NCI-H2081 treated with DMSO at 0.1 percent for 48 hours (cell line): ENCODE measurements at regions not wholly inside any gene's neighbourhood (a gene's known extent, or its start where the extent isn't known, plus 50 kb on each side); places are given as distances from the start of the nearest gene placed in this dataset.
"Not testable (repeated sequence)": the region's sequence is repeated elsewhere in the genome, so short reads cannot be mapped to it uniquely, and the experiment has no call there.

Experiments used
- DNase-seq: peaks from one replicate; lab custom pipeline; 2025; lab: John Stamatoyannopoulos, UW

DNA sequence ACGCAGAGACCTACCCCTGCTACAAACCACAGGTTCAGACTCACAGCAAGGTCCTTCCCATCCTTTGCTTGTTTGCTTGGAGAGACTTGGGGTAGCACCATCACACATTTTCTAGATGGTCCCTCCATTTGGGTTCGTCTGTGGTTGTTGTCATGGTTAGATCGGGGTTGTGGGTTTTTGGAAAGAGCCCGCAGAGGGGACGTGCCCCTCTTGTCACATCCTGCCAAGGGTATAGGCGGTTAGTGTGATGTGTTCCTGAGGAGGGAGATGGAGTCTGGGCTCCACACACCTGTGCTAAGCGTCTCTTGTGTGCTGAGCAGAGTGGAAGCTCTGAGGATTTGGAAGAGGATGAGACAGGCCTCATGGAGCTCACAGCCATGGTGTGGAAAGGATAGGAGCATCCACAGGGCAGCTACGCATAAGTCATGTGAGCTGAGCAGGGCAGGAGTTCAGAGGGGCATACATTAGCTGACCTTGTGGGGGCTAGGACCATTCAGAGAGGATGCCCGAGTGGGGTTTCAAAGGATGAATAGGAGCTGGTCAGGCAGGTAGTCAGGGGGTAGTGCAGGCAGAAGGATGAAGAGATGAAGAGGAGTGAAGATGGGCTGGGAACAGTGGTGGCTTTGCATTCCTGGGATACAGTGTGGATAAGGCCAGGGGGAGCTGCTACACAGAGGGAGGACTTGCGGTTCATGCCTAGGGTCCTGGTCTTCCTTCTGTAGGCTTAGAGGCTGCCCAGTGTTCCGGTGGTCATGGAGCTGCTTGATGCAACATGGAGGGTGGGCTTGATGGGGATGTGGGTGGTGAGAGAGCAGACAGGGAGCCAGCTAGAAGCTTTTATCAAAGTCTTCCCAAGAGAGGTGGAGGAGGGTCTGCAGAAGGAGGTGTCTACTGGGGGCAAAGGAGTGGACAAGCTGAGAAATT, 62.9 kb downstream of the ACKR3 start:
- no peak for DNase-seq

DNA sequence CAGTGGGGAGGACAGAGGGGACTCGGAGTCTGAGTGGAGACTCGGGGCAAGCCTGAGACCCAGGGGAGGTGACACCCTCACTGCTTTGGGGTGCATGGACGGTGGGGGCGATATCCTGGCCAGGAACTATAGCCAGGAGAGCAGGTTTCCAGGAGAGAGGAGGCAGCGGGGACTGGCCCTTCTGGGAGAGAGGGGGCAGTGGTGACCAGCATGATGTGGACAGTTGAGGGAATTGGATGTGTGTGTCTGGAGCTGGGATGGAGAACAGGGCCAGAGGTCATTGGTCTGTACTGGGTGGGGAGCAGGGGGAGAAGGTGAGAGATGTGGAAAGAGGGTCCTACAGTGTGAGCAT, 63.6 kb downstream of the ACKR3 start:
- no peak for DNase-seq

DNA sequence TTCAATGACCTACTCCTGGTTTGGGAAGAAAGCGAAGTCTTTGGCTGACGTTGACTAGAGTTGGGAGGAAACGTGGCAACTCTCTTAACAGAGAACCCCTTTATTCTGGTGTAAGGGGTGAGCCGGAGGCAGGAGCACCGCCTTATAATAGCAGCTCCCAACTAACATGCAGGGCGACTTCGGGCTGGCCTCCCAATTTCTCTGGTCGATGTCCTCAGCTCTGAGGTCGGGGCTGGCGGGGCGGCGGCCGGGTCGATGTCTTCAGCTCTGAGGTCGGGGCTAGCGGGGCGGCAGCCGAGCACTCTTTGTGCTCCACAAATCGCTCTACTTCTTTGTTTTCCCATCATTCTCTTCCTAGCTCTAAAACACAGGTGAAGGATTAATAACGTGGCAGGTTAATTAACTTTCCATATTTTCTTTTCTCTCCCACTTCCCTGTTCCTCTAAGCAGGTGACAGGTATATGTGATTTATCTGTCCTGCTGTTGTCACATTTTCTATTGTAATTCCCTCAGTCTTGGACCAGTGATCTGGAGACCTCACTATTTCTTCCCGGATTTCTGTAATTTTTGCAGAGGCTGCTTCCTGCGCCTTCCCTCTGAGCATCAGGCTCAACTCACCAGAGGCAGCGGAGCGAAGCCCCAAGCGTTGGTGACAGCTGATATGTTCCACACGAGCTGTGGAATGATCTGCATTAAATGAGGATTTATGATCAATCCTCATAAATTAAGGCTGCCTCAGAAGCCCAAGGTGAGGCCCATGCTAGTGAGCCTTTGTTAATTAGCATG, 64.3 kb downstream of the ACKR3 start:
- no peak for DNase-seq

DNA sequence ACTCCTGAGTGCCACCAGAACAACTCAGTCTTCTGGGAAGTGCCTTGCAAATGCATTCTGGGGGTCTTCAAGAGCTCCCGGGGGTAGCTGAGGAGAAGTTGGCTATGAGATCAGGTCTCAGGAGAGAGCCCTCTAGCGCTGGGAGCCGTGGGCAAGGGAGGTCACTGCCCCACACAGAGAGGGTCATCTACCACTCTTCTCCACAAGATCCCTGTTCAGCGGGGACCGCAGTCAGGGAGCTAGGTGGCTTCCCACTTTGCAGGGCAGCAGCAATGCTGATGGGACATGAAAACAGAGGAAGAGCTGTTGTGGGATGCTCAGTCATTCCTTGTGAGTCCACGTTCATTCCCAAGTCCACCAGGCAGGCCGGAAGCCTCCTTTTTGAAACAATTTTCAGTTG, 66.6 kb downstream of the ACKR3 start:
- DNase-seq = no peak

DNA sequence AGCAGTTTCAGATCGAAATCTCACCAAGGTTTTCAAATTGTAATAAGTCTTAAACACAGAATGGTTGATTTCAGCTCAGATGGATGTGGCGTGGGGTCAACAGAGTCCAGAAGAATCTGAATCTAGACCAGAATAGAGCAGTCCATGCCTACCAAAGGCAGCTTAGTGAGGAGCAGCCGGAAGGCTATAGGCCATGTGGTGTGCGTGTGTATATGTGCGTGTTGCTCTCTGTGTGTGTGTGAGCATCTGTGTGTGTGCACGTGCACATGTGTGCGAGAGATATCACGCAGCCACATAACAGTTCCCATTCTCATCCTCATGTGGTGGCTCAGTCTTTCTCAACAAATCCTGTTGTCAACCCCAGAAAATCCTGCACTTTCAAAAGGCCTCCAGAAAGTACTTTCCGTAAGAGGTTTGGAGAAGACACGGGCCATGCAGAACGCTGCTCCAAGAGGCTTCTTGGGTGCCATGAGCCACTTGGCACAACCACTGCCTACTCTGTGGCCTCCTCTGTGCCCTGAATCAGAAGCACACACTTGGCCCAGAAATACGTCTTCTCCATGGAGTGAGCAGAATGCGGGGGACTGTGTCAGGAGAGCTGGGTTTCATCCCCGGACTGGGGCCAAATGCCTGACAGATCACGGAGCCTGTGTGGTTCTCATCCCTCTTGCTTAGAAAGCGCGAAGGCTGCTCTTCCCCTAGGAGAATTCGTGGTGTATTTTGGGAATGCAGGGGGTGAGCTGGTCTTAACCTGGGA, 67.3 kb downstream of the ACKR3 start:
- DNase-seq = no peak

DNA sequence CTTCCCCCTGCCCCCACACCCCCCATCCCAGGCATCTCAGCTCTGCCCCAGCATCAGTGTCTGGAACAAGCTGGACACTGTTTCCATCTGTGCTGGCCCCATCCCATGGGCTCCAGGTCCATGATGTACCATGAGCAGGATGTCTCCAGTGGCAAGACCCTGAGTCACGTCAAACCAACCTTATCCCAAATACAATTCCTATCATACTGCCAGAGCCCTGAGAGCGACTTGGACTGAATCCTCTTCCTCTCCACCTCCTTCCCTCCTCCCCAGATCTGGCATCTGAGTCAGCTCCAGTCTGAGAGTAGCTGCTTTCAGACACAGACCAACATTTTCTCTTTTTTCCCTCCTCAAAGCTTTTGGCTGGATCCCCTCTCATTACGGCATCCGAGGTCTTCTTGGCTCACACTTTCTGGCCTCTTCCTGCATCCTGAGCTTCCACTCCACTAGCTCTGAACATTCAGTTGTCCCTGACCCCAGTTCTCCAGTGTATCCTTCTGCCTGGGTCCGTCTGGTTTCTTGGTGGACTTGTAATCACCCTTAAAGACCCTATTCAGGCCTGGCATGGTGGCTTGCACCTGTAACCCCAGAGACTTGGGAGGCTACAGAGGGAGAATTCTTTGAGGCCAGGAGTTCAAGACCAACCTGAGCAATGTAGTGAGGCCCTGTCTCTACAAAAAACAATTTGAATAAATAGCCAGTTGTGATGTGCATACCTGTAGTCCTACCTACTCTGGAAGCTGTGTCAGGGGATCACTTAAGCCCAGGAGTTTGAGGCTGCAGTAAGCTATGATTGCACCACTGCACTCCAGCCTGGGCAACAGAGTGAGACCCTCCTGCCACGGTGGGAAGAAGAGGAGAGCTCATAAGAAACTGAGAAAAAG, 68.3 kb downstream of the ACKR3 start:
- no peak for DNase-seq

DNA sequence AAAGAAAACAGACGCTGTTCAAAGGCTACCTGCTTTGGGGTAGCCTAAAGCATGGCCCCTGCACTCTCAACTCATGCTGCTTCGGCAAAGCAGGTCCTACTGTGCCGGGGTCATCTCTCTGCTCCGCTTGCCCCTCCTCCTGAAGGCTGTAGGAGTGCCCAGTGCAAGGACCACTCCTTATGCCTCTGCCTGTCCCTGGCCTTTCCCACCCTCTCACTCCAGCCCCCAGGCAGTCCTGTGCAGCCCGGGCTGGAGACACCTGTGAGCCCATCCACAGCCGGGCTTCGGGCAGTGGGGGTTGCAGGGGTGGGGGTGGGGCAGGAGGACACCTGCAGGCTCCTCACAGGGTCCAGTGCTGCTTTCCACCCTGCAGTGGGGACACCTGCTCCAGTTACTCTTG, 69.1 kb downstream of the ACKR3 start:
- DNase-seq = no peak

DNA sequence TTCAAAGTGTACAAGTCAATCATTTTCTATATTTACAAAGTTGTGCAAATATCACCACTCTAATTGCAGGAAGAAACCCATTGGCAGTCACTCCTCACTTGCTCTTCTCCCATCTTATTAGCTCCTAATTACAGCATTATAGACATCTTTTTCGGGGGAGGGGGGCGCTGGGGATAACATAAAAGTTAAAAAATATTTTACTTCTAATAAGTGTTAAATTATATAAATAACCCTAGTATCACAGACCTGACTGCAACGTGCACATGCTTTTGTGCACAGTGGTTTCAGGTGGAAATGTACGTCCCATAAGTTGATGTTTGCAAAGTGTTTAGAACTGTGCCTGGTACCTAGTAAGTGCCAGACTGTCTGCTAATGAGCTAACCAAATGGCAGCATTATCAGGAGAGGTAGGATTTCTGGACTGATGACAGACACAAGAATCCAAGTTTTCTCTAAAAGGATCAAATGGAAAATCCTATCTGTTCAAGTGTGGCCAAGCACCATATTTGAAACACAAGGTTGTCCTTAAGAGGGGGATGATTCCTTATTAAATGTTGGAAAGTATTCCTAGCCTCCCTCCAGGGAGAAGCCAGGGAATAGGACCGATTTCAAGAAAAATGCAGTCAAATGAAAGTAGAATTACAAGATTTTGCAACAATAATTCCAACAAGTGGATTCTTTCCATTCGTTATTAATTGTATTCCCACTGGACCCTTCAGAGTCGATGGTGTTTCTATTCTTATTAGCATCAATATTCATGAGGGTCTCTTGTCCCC, 70.0 kb downstream of the ACKR3 start:
- DNase-seq = no peak

DNA sequence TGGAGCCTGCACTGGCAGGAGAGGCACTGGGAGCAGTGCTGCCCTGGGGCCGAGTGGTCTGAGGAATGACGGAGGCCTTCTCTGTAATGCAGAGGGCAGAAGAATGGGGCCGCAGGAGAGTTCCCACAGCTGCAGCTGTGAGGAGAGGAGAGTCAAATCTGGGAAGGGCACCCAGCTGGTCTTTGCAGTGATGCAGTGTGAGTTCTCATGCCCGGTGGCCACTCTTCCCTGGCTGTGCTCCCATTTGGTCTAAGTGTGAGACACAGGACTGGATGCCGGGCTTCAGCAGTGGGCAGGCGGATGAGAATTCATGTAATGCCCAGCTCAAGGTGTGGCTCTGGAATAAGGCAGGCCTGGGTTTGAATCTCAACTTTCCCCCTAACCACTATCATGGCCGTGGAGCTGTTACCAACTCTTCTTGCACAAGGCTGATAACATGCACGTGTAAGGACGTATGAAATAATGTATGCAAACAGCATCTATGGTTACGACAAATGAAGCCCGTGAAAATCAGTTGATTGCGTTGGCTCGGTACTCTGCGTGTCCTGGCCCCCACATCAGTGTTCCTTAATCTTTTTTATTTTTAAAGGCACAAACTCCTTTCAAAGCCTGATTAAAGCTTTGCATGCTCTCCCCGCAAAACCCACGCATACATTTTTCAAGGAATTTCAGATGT, 71.6 kb downstream of the ACKR3 start:
- no peak for DNase-seq

DNA sequence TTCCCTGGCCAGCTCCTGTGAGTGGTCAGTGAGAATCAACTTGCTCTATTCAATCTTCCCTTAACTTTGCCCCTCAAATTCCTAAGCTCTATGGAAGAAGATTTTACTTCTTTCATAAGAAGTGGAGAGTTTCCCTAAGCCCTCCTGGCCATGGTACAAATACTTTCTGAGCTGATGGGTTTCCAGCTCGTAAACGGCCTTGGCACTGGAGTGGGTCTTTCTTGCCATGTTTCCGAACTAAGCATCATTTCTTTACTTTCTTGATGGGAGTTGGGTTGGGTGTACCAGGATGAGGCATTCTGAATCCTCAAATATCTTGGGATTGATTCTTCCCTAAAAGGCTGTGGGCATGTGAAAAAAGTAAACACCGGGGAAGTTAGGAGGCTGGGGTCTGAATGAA, 72.5 kb downstream of the ACKR3 start:
- no peak for DNase-seq

DNA sequence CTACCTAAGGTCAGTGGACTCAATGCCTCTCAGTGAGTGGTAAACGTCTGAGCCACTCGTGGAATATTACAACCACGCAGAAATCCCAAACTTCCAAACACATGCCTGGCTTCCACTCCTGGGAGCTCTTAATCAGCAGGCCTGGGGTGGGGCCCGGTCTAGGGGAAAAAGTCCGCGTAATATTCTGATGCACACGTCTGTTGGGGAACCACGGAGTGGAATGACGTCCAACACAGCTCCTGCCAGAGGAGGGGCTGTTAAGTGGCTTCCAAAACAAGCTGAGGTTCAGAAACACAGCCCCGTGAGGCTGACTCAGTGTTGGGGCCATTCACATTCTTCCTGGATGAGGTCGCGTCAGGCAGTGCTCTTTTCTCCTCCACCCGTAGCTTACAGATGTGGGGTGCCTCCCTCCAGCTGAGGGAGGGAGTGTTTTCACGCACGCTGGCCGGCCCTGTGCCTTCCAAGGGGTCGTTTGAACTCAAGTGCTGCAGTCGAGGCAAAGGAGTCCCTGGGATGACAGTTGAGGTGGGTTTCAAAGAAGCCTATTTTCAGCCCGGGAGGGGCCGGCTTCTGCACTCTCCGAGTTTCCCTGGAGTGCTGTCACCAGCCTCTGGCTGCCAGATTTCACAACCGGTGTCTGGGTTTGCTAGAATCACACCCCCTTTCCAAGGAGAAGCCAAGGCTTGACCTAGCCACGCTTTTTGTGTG, 73.1 kb downstream of the ACKR3 start:
- DNase-seq = no peak

DNA sequence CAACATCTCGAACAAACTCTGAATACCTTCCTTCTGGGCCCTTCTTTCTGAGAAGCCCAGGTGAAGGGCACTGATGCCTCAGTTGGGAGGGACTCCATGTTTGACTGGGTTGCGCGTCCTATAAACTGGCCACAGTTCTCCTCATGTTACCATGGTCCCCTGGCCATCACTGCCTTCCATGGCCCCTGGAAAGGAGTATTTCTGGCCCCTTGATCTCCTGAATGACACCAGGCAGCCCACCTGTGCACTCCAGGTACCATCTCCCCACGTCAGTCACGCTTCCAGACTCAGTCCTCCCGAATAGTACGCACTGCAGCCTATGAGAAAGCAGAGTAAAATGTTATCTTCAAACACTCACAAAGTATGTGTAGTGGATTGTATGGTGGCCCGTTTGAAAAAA, 73.9 kb downstream of the ACKR3 start:
- no peak for DNase-seq

DNA sequence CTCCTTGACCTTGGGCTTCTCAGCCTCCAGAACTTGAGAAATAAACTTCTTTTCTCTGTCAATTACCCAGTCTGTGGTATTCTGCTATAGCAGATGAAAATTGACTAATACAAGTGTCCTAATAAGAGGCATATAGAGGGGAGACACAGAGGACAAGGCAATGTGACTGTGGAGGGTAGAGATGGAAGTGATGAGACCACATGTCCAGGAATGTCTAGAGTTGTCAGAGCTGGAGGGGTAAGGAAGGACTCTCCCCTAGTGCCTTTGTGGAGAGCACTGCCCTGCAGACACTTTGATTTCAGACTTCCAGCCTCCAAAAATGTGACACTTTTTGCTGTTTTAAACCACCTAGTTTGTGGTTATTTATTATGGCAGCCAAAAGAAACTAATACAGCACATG, 74.4 kb downstream of the ACKR3 start:
- no peak for DNase-seq

DNA sequence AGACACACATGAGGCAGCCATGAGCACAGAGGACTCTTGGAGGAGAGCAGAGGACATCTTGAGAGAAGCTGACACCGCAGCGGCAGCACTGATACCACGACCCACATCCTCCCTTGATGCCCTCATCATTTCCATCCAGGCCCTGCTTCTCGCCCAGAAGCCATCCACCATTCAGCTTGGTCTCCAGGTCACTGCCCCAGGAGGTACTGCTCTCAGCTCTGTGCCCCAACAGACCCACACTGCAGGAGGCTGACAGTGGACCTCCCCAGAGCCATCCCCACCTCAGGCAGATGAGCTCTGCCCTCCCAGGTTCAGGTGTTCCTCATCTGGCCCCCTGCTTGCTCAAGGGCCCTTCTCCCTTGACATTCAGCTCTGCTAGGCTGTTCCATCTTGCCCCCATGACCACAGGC, 74.9 kb downstream of the ACKR3 start:
- DNase-seq = no peak

DNA sequence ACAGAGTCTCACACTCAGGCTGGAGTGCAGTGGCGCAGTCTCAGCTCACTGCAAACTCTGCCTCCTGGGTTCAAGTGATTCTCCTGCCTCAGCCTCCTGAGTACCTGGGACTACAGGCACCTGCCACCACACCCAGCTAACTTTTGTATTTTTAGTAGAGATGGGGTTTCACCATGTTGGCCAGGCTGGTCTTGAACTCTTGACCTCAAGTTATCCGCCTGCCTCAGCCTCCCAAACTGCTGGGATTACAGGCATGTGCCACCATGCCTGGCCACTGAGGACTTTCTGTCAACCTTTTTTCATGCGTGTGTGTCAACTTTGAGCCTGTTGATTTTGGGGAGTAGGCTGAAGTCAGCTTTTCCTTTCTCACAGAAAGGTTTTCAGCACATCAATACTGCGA, 75.5 kb downstream of the ACKR3 start:
- DNase-seq = not testable (repeated sequence)

DNA sequence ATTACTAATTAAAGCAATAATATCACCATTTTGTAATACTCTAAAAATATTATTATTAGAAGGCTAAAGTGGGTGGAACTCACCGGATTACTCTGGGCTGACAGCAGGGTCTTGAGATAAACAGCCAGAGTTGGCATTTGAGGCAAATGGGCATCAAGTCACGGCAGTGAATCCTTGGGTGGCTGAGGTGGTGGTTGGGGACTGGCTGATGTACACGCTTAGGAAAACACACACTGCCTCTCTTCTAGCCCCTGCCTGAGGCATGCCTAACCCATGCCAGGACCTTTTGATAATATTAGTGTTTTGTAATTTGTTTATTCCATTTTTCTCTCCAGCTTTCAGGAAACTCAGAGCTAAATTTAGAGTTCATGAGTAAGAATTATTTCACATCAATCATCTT, 76.8 kb downstream of the ACKR3 start:
- DNase-seq = no peak

DNA sequence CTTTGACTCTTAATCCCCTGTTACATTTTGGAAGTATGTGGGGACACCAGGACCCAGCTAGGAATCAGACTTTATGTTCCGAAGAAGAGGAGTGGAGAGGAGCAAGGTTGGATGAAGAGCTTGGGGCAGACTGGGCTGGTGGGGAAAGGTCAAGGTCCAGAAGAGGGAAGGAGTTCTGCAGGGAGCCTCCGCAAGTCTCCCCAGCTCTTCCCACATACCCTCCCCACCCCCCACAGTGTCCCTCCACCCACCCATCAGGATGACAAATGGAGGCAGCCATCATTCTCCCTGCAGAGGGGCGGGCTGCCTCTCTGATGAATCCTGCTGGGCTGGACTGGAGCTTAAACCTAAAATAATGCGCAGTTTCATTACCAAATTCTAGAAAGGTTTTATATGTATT, 77.2 kb downstream of the ACKR3 start:
- DNase-seq = no peak

DNA sequence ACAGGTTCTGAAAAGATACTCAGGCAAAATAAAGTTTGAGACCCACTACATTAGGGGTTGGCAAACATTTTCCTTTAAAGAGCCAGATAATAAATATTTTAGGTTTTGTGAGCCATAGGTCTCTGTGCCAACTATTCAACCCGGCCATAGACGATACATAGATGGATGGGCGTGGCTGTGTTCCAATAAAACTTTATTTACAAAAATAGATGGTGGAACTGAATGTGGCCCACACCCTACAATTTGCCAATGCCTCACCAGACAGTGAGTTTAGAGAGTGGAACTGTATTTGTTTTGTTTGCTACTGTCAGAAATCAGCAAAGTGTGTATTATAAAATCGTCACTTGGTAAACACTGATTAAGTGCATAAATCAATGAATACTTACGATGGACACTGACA, 78.0 kb downstream of the ACKR3 start:
- DNase-seq = no peak

DNA sequence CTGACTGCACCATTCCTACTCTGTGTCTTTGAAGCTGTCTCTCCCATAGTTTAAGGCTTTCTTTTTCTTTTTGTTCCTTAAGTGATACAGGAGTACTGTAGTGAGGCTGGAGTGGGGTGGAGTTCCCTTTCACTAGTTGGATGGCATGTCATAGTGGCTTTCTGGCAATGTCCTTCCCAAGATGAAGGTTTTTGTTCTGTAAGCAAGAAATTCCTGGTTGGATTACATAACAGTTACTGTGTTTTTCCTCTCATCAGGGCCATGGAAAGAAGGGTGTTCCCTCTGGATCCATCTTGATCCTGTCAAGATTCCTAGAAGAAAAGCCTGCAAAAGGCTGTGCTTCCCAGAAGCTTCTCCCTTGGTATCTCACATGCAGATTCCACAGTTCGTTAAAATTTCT, 84.2 kb downstream of the ACKR3 start:
- DNase-seq = no peak

DNA sequence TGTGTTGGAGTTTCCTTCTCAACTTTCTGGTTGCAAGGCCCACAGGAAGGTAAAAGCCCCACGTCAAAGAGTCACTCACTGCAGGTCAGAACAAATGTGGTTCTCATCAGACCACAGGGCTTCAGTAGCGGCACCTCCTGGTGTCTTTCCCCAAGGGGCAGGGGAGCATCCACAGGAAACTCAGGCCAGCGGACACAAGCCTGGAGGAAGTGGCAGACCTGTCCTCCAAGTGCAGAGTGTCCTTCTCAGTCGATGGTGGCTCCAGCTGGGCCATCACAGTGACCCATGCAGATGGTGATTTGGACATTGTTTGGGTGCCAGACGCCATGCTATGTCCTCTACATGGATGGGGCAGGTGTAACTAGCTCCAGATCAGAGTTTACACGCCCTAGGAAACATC, 84.9 kb downstream of the ACKR3 start:
- DNase-seq = no peak
